ENCODE measurements at regions not wholly inside any gene's neighbourhood (a gene's known extent, or its start where the extent isn't known, plus 50 kb on each side); places are given as distances from the start of the nearest gene placed in this dataset.
"Not testable (repeated sequence)": the region's sequence is repeated elsewhere in the genome, so short reads cannot be mapped to it uniquely, and the experiment has no call there.

- no peak for TF ChIP-seq CREB5 (CRISPR knock-in tag; IDR thresholded peaks at IDR 0.05; ENCODE audit: low read depth)
- no peak for TF ChIP-seq ZNF565 (CRISPR knock-in tag; conservative IDR thresholded peaks at IDR 0.05; ENCODE audit: low read depth)
- no peak for TF ChIP-seq GLIS3 (CRISPR knock-in tag; IDR thresholded peaks at IDR 0.05)
- TF ChIP-seq TCF4 (CRISPR knock-in tag; IDR thresholded peaks at IDR 0.05; ENCODE audit: borderline replicate concordance): no peak
- no peak for TF ChIP-seq SNAI2 (CRISPR knock-in tag; IDR thresholded peaks at IDR 0.05)
- TF ChIP-seq CSRNP3 (CRISPR knock-in tag; IDR thresholded peaks at IDR 0.05): no peak
- TF ChIP-seq ZFP3 (CRISPR knock-in tag; IDR thresholded peaks at IDR 0.05): no peak
- no peak for TF ChIP-seq ISL1 (CRISPR knock-in tag; IDR thresholded peaks at IDR 0.05)
- no peak for TF ChIP-seq ZNF8 (CRISPR knock-in tag; IDR thresholded peaks at IDR 0.05)
- no peak for TF ChIP-seq POU6F1 (CRISPR knock-in tag; IDR thresholded peaks at IDR 0.05; ENCODE audit: borderline replicate concordance, low read depth)
- ATAC-seq: no peak
Observed at GRCh38 chr2:185274718-185275484, 463.7 kb upstream of the FSIP2 start.

GRCh38 chr2:185275979-185276378 lies 462.6 kb upstream of the FSIP2 start:
- not testable (repeated sequence) for ATAC-seq

GRCh38 chr2:185278761-185279160 lies 459.8 kb upstream of the FSIP2 start:
- ATAC-seq: no peak
- TF ChIP-seq CSRNP3 (CRISPR knock-in tag; IDR thresholded peaks at IDR 0.05) (no peak), BACH2 (CRISPR knock-in tag; IDR thresholded peaks at IDR 0.05; ENCODE audit: borderline replicate concordance) (no peak), ZFP30 (CRISPR knock-in tag; IDR thresholded peaks at IDR 0.05) (no peak), ZNF8 (CRISPR knock-in tag; IDR thresholded peaks at IDR 0.05) (no peak), ZNF70 (CRISPR knock-in tag; IDR thresholded peaks at IDR 0.05) (no peak), SNAI2 (CRISPR knock-in tag; IDR thresholded peaks at IDR 0.05) (no peak), ARNTL (CRISPR knock-in tag; IDR thresholded peaks at IDR 0.05; ENCODE audit: borderline replicate concordance, low read depth) (no peak), ZNF565 (CRISPR knock-in tag; conservative IDR thresholded peaks at IDR 0.05; ENCODE audit: low read depth) (no peak), OSR1 (CRISPR knock-in tag; IDR thresholded peaks at IDR 0.05) (no peak), TOX (CRISPR knock-in tag; IDR thresholded peaks at IDR 0.05; ENCODE audit: borderline replicate concordance) (no peak), PATZ1 (CRISPR knock-in tag; IDR thresholded peaks at IDR 0.05; ENCODE audit: borderline replicate concordance) (no peak), GLIS3 (CRISPR knock-in tag; IDR thresholded peaks at IDR 0.05) (no peak), ESRRG (CRISPR knock-in tag; IDR thresholded peaks at IDR 0.05) (no peak), RARB (CRISPR knock-in tag; IDR thresholded peaks at IDR 0.05) (no peak), TSHZ2 (CRISPR knock-in tag; IDR thresholded peaks at IDR 0.05) (no peak), ISL1 (CRISPR knock-in tag; IDR thresholded peaks at IDR 0.05) (no peak), ZC3H10 (CRISPR knock-in tag; IDR thresholded peaks at IDR 0.05) (no peak), TCF4 (CRISPR knock-in tag; IDR thresholded peaks at IDR 0.05; ENCODE audit: borderline replicate concordance) (no peak), ZFP3 (CRISPR knock-in tag; IDR thresholded peaks at IDR 0.05) (no peak), CREB5 (CRISPR knock-in tag; IDR thresholded peaks at IDR 0.05; ENCODE audit: low read depth) (no peak)

Measured in SK-N-SH treated with all-trans-retinoic acid at 6 μM for 48 hours (cell line).